Fibroblast of upper back skin (primary cell): ENCODE measurements at regions not wholly inside any gene's neighbourhood (a gene's known extent, or its start where the extent isn't known, plus 50 kb on each side); places are given as distances from the start of the nearest gene placed in this dataset.
A peak's percentile ranks its signal among the peaks of the same experiment; 100 is the strongest.
"Not testable (repeated sequence)": the region's sequence is repeated elsewhere in the genome, so short reads cannot be mapped to it uniquely, and the experiment has no call there.

ENCODE experiments used
- DNase-seq: peaks from one replicate; pipeline ENCODE4 v3.0.0-alpha.2; 2013

DNA sequence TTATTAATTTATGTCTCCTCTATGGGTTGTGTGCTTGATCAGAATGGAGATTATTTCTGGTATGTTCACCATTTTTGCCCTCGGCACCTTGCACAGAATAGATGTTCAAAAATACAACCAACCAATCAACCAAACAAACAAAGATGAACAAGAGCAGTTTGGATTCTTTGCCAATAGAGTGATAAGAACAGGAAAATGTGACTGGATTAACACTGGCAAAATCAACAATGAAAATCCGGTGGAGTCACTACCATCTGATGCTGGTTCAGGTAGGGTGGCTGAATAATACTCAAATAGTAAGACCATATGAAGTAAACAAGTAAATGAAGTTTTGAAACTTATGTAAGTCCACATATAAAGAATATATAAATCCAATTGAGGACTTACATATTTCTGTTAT, 685.0 kb upstream of the EPHA5 start:
- DNase-seq: no peak

GRCh38 chr4:66351761-66352160, 681.5 kb upstream of the EPHA5 start:
- peak; percentile 22 for DNase-seq

DNA sequence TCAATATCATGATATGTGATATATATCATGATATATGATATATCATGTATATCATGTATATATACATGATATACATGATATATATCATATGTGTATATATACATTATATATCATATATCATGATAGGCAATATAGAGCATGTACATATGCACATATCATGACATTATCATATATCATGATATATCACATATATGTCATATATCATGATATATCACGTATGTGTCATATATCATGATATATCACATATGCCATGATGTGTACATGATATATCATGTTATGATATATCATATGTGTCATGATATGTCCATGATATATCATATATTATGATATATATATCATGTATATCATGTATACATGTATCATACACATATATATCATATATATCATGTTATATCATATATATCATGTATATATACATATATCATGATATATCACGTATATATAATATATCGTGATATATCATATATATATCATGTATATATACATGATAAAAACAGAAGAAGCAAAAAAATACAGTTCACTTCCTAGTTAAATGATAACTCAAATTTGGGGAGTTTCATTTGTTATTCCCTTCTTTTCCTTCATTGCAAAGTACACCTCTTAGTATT, 670.1 kb upstream of the EPHA5 start:
- no peak for DNase-seq

- DNase-seq: no peak
These were observed 668.7 kb upstream of the EPHA5 start for GRCh38 chr4:66339007-66339406.

DNA sequence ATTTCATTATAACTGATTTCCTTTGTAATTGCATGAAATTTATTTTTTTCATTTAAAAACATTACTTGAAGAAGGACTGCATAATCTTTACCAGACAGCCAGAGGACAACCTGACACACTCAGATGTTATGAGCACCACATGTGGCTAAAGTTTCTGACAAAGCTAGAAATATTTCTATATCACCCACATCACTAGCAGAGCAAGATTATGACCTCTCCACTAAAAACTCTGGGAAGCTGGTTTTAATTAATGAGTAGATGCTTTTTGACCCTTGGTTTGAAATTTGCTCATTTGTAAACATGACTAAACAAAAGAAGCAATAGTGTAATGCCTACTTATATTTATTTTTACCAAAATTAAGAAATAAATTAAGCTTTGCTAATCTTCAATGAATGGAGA, 661.5 kb upstream of the EPHA5 start:
- DNase-seq: peak; percentile 38

DNA sequence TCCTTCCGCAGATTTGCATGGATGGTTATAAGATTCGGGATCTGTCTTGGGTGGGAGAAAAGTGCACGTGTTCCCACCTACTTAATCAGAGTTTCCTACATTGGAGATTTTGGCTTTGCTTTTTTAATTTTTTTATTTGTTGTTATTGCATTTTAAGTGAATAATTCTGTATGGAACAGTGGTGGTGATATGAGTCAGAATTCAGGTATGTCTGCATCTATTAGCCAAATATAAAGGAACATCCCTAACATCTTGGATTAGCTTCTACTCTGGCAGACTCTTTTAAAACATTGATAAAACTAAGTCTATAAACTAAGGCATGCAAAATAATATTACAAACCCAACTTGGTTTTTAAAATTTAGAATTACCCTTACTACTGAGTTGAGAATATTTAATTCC, 659.8 kb upstream of the EPHA5 start:
- peak; percentile 41 for DNase-seq

- no peak for DNase-seq
These were observed 658.7 kb upstream of the EPHA5 start for GRCh38 chr4:66328803-66329574.

GRCh38 chr4:66307641-66308438, 637.6 kb upstream of the EPHA5 start:
- no peak for DNase-seq

DNA sequence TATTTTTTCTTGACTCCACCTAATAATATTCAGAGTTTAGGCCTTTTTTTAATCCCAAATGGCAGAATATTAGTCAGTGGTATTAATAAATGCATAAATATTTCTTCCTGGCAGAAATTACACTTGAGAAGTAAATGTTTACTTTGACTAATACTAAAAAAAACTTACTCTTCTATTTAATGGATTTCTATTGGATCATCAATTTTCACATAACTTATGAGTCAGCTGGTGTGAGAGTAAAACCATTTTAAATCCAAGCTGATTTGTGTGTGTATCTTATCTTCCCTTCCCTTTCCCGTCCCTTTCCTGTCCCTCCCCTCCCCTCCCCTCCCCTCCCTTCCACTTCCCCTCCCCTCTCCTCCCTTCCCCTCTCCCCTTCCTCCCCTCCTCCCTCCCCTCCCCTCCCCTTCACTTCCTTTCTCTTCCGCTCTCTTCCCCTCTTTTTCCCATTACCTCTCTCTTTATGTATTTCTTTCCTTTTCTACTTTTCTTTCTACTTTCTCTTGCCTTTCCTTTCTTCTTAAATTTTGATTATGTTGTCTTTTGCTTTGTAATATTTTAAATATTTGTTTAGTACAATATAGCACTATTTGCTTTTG, 630.1 kb upstream of the EPHA5 start:
- DNase-seq: peak; percentile 1

DNA sequence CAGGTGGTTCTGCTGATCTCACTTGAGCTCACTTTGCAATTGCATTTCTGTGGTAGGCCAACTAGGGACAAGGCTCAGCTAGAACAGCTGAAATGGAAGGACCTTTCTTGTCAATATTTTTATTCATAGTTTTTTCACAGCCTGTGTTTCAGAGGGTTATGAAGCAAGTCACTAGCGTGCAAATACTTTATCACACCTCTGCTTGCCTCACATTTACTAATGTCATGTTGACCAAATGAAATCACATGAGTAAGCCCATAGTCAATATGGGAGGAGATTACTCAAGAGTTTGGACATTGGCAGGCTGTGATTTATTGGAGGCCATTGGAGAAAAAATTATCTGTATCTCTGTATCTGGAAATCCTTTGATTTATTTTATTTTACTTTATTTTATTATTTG, 628.3 kb upstream of the EPHA5 start:
- DNase-seq: no peak

DNA sequence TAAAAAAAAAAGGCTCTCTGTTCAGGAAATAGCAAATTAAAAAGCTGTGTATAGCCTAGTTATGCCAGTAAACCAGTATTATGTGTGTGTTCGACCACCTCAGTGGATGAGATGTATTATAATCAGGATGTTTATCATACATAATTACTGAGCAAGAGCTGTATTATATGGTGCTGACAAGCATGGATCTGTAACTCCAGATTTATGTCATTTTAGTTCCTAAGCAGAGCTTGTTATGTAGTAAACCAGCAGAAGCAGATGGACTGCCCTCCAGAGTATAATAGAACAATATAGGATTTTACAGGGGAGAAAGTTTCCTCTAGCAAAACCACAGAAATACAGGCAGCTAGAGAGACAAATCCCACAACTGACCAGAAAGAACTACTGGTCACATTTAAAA, 627.4 kb upstream of the EPHA5 start:
- peak; percentile 2 for DNase-seq

- peak; percentile 17 for DNase-seq
These were observed 624.3 kb upstream of the EPHA5 start for GRCh38 chr4:66294638-66295037.

DNA sequence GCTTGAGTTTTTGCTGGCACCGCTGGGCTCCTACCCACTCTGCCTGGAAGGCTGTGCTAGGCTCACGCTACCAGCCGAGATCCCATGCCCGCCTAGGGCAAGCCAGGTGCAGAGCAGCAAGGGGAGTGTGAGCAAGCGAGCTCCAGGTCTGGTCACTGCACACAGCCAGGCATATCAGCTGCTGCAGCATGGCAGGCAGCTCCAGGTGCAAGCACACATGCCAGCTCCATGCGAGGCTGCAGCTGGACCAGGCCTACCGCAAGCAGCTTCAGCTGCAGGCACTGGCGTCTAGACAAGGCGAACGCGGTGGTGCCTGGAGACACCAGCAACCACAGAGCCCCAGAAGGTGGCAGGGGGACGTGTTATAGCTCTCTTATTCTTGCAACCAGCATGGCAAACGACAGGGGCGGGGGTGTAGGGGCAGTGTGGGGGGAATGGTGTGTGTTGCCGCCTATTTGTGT, 614.7 kb upstream of the EPHA5 start:
- DNase-seq: no peak

DNA sequence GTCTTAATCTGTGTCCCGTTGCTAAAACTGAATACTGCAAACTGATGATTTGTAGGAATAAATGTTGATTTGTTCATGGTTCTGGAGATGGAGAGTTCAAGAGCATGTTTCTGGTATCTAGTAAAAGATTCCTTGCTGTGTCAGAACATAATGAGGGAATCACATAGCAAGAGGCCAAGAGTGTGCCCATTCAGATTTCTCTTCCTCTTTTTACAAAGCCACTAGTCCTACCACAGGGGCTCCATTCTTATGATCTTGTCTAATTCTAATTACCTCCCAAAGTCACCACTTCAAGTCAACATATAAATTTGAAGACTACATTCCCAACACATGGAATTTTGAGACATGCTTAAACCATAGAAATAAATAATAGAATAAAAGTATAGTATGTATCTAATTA, 608.8 kb upstream of the EPHA5 start:
- no peak for DNase-seq

DNA sequence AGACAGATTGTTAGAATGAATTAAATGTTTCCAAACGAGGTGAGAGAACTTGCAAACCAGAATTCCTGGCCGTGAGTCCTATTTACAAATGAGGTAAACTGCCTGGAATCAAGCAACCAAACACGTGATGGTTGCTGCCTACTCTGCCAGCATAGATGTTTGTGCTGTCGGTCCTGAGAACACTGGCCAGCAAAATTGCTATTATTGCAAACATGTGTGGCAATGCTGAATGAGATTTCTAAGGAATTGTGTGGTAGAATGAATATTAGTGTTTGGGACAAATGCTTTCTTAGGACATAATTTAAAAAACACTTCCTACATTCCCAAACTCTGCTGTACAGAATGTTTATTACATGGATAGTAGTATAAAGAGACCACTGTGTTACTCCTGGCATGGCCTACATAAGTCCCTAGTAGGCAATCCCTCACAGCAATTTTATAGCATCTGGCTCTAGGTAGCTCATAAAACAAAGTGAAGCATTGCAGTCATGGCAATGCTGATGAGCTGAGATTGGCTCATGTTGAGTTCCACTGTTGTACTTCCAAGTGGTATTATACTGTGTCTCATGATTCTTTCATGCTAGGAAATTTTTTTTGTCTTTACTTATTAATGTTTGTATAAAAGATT, 605.2 kb upstream of the EPHA5 start:
- no peak for DNase-seq

GRCh38 chr4:66273110-66273509, 602.8 kb upstream of the EPHA5 start:
- no peak for DNase-seq

GRCh38 chr4:66270356-66270755, 600.1 kb upstream of the EPHA5 start:
- DNase-seq: not testable (repeated sequence)

DNA sequence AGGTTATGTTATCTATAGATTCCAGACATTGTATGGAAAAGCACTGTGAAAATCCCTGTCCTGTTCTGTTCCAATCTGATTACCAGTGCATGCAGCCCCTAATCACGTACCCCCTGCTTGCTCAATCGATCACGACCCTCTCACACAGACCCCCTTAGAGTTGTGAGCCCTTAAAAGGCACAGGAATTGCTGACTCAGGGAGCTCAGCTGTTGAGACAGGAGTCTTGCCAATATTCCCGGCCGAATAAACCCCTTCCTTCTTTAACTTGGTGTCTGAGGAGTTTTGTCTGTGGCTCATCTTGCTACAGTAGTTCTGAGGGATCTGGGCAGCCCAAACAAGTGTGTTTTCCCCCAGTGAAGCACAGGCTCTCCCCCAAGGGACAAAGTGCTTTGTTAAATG, 596.3 kb upstream of the EPHA5 start:
- not testable (repeated sequence) for DNase-seq

DNA sequence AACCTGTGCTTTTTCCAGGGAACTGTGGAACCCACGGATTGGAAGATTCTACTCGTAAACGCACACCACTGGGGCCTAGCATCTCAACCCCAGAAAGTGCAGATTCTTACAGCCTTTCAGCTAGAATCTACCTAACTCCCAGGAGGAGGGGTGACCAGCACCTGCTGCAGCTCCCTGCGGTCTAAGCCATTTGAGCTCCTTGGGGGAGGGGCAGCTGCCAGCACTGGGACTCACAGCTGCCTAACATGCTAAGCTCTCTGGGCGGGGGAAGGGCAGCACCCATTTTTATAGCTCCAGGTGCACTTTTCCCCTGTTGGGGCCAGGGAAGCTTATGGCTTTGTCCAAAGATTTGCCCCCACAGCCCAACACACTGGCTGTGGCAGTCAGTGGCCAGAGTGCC, 595.7 kb upstream of the EPHA5 start:
- no peak for DNase-seq

DNA sequence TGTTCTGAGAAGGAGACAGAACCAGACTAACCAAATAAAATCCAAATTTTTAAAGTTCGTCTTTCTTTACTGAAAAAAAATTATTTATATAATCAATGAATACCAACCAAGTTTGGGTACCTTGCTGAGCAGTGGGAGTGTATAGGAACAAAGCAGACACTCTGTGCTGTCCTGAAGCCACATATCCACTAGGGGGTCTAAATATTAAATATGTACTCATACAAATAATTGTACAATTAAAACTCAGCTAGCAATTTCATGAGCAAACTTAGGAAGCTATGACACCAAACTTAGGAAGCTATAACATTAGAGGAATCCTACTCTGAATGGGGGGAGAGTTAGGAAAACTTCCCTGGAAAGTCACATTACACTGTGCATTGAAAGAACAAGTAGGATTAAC, 582.0 kb upstream of the EPHA5 start:
- no peak for DNase-seq

DNA sequence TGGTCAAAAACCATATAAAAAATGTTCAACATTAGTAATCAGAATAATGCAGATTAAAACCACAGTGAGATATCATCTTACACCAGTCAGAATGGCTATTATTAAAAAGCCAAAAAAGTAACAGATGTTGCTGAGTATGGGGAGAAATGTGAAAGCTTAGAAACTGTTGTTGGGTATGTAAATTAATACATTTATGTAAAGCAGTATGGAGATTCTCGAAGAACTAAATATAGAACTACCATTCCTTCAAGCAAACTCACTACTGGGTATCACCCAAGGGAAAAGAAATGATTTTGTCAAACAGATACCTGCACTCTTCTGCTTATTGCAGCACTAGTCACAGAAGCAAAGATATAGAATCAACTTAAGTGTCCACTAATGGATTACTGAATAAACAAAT, 576.4 kb upstream of the EPHA5 start:
- DNase-seq: no peak

GRCh38 chr4:66235876-66236275, 565.6 kb upstream of the EPHA5 start:
- DNase-seq: no peak

GRCh38 chr4:66229885-66230284, 559.6 kb upstream of the EPHA5 start:
- DNase-seq: no peak
